Sigmoid colon (tissue), 6 donors: ENCODE measurements at regions not wholly inside any gene's neighbourhood (a gene's known extent, or its start where the extent isn't known, plus 50 kb on each side); places are given as distances from the start of the nearest gene placed in this dataset.

Experiments used
- DNase-seq: peaks from one replicate; pipeline ENCODE4 v3.0.0-alpha.2; 2019
- H3K27ac ChIP-seq, 4 donors: fragments of 200-600 bp; sonication (generic); one replicate each; pipeline ENCODE4 v1.5.1; 2016 to 2019; ENCODE audit warnings: mild to moderate bottlenecking in 1 of 4
- H3K27me3 ChIP-seq, 3 donors: fragments of 200-600 bp; sonication (generic); one replicate each; pipeline ENCODE4 v1.5.1; 2019; ENCODE audit warnings: mild to moderate bottlenecking in 1 of 3
- H3K36me3 ChIP-seq, 4 donors: fragments of 200-600 bp; sonication (generic); one replicate each; pipeline ENCODE4 v1.5.1; 2016 to 2019
- H3K4me1 ChIP-seq, 4 donors: fragments of 200-600 bp; sonication (generic); one replicate each; pipeline ENCODE4 v1.5.1; 2017 to 2019
- H3K4me3 ChIP-seq, 4 donors: fragments of 200-600 bp; sonication (generic); one replicate each; pipeline ENCODE4 v1.5.1; 2017 to 2019; ENCODE audit warnings: mild to moderate bottlenecking in 2 of 4, moderate library complexity in 1 of 4
- H3K9me3 ChIP-seq, 4 donors: fragments of 200-600 bp in 3 of 4; sonication (generic) in 3 of 4; one replicate each; pipeline versions ENCODE4 v1.5.1 to v1.6.1; 2013 to 2019
- CTCF ChIP-seq, 4 experiments: fragments of 450-650 bp in 3 of 4; fragments of 200-600 bp in 1 of 4; IDR thresholded peaks; one replicate each; pipeline ENCODE4 v1.5.1; 2016 to 2019; ENCODE audit warnings: antibody characterized with exemption in 4 of 4, mild to moderate bottlenecking in 3 of 4, moderate library complexity in 2 of 4
- EP300 ChIP-seq, 4 donors: sonication (generic); formaldehyde crosslinking; IDR thresholded peaks; one replicate each; pipeline ENCODE4 v1.6.1; 2017; ENCODE audit warnings: antibody characterized with exemption in 4 of 4
- POLR2A ChIP-seq, 2 donors: fragments of 450-650 bp; IDR thresholded peaks; one replicate each; pipeline ENCODE4 v1.6.1; 2016; ENCODE audit warnings: antibody characterized with exemption in 2 of 2, mild to moderate bottlenecking in 2 of 2, moderate library complexity in 2 of 2
- POLR2AphosphoS5 ChIP-seq, 4 donors: sonication (generic); formaldehyde crosslinking; IDR thresholded peaks; one replicate each; pipeline ENCODE4 v1.6.1; 2017; ENCODE audit warnings: antibody characterized with exemption in 4 of 4
- WGBS, 2 donors: extraction: QIAGEN DNeasy Blood & Tissue Kit; methylation state at CpG; one replicate each; pipeline ENCODE4 v1.1.7; 2013; 5-methylcytosine and 5-hydroxymethylcytosine counted together
- intact Hi-C: fragments of 100-400 bp; cut with DNase I; formaldehyde crosslinking; loops from one replicate; pipeline ENCODE4 v1.15.1; 2023
- donor health status: healthy with polysubstance abuse.
- donor health status: healthy.

- H3K36me3 ChIP-seq = no peaks in the 10 kb centered on the region
- DNase-seq = no peak
- H3K9me3 ChIP-seq = no peaks in the 10 kb centered on the region
- no peak overlapping the region for H3K4me3 ChIP-seq
- H3K27me3 ChIP-seq = no peaks in the 10 kb centered on the region
- WGBS, 2 donors = 74 to 83% methylated on average over 7 of the region's 7 CpGs
- H3K4me1 ChIP-seq = no peaks in the 10 kb centered on the region
- intact Hi-C loops = no loop called here
- H3K27ac ChIP-seq = no peak overlapping the region
- TF ChIP-seq CTCF (IDR thresholded peaks at IDR 0.05) (no peak), POLR2A (IDR thresholded peaks at IDR 0.05) (no peak), POLR2AphosphoS5 (IDR thresholded peaks at IDR 0.05) (no peak), EP300 (IDR thresholded peaks at IDR 0.05) (no peak)
Measured at GRCh38 chr14:86902176-86902950, 1090.6 kb downstream of the GALC start.

- WGBS, 2 donors = 32 to 64% methylated on average over 4 of the region's 4 CpGs
- H3K27ac ChIP-seq = no peak overlapping the region
Measured at GRCh38 chr14:86897704-86898513, 1095.1 kb downstream of the GALC start.

GRCh38 chr14:86897224-86897623 is 1095.8 kb downstream of the GALC start:
- intact Hi-C loops = no loop called here
- DNase-seq = no peak
- H3K36me3 ChIP-seq = no peaks in the 10 kb centered on the region
- TF ChIP-seq EP300 (IDR thresholded peaks at IDR 0.05) (no peak), CTCF (IDR thresholded peaks at IDR 0.05) (no peak), POLR2AphosphoS5 (IDR thresholded peaks at IDR 0.05) (no peak), POLR2A (IDR thresholded peaks at IDR 0.05) (no peak)
- no peaks in the 10 kb centered on the region for H3K27me3 ChIP-seq
- no peaks in the 10 kb centered on the region for H3K4me1 ChIP-seq
- H3K4me3 ChIP-seq = no peak overlapping the region
- no peak overlapping the region for H3K27ac ChIP-seq
- no peaks in the 10 kb centered on the region for H3K9me3 ChIP-seq

More at GRCh38 chr14:86897704-86898513, 1095.1 kb downstream of the GALC start:
- TF ChIP-seq CTCF (IDR thresholded peaks at IDR 0.05) (no peak), POLR2AphosphoS5 (IDR thresholded peaks at IDR 0.05) (no peak), POLR2A (IDR thresholded peaks at IDR 0.05) (no peak), EP300 (IDR thresholded peaks at IDR 0.05) (no peak)
- no peak for DNase-seq
- intact Hi-C loops = no loop called here
- H3K4me1 ChIP-seq = no peaks in the 10 kb centered on the region
- no peaks in the 10 kb centered on the region for H3K36me3 ChIP-seq
- H3K4me3 ChIP-seq = no peak overlapping the region
- H3K9me3 ChIP-seq = no peaks in the 10 kb centered on the region
- H3K27me3 ChIP-seq = no peaks in the 10 kb centered on the region

DNA sequence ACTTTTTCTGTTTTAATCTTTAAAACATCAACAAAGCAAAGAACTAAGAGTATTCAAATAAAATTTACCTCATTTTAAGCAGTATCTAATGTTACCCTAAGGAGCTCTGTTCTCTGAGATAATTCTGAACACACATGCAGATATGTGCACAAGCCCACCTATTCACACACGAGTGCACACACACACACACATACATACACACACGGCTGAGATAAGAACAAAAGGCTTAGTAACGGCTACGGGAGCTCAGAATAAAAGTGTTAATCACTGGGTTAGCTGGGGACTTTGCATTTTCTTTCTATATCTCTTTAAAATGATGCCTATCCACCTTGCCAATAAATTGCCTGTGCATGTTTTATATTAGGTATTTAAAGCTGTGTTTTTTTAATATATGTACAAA is 1096.3 kb downstream of the GALC start:
- no peaks in the 10 kb centered on the region for H3K9me3 ChIP-seq
- H3K27me3 ChIP-seq = no peaks in the 10 kb centered on the region
- TF ChIP-seq EP300 (IDR thresholded peaks at IDR 0.05) (no peak), POLR2A (IDR thresholded peaks at IDR 0.05) (no peak), CTCF (IDR thresholded peaks at IDR 0.05) (no peak), POLR2AphosphoS5 (IDR thresholded peaks at IDR 0.05) (no peak)
- H3K36me3 ChIP-seq = no peaks in the 10 kb centered on the region
- intact Hi-C loops = no loop called here
- H3K27ac ChIP-seq = no peak overlapping the region
- DNase-seq = no peak
- H3K4me1 ChIP-seq = no peaks in the 10 kb centered on the region
- 50 to 69% methylated on average over 4 of the region's 4 CpGs for WGBS, 2 donors
- no peak overlapping the region for H3K4me3 ChIP-seq
